Activated naive CD8-positive, alpha-beta T cell treated with anti-CD3 and anti-CD28 coated beads, Interleukin-2, amount 50 U/mL, for 24 hours (primary cell): ENCODE measurements at regions not wholly inside any gene's neighbourhood (a gene's known extent, or its start where the extent isn't known, plus 50 kb on each side); places are given as distances from the start of the nearest gene placed in this dataset.

Experiments
- ATAC-seq: fragments of 150-1000 bp; cut with Tn5 transposase; one replicate; pipeline ENCODE4 v1.10.0; 2021
- DNase-seq: peaks from one replicate; pipeline ENCODE4 v3.0.0; 2021
- H3K27ac Mint-ChIP-seq: one replicate; pipeline ENCODE4 v1.8.0; 2021; ENCODE audit warnings: mild to moderate bottlenecking, mixed read lengths
- H3K27me3 Mint-ChIP-seq: one replicate; pipeline ENCODE4 v1.8.0; 2021; ENCODE audit warnings: mixed read lengths
- H3K36me3 Mint-ChIP-seq: one replicate; pipeline ENCODE4 v1.8.0; 2021; ENCODE audit warnings: low read depth, mixed read lengths
- H3K4me1 Mint-ChIP-seq: one replicate; pipeline ENCODE4 v1.8.0; 2021; ENCODE audit warnings: mixed read lengths
- H3K4me3 Mint-ChIP-seq: one replicate; pipeline ENCODE4 v1.8.0; 2021; ENCODE audit warnings: mild to moderate bottlenecking, moderate library complexity, mixed read lengths
- H3K9me3 Mint-ChIP-seq: one replicate; pipeline ENCODE4 v1.8.0; 2021; ENCODE audit warnings: mixed read lengths

DNA sequence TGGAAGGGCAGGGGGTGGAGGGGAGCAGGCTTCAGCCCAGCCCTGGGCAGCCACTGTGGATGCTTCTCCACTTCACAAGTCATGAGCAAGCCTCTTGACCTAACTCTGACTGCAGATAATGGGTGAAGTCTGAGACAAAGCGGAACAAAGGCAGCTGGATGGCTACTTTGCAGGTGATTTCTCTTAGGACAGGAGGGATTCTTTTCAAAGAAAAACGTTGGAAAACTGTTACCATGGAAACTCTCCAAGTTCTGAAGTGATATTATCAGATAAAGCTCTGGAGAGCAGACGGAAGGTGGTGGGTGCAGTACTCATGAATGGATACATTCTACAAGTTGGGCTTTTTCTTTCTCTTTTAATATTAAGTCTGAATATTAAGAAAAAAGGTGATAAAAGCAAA is 254.2 kb upstream of the SLCO3A1 start:
- Mint-ChIP-seq H3K4me3 (no peak overlapping the region), H3K27ac (no peak overlapping the region), H3K27me3 (peaks cover 13% of the 10 kb centered on the region), H3K36me3 (no peaks in the 10 kb centered on the region), H3K4me1 (no peaks in the 10 kb centered on the region), H3K9me3 (no peaks in the 10 kb centered on the region)
- DNase-seq: no peak
- ATAC-seq: no peak

DNA sequence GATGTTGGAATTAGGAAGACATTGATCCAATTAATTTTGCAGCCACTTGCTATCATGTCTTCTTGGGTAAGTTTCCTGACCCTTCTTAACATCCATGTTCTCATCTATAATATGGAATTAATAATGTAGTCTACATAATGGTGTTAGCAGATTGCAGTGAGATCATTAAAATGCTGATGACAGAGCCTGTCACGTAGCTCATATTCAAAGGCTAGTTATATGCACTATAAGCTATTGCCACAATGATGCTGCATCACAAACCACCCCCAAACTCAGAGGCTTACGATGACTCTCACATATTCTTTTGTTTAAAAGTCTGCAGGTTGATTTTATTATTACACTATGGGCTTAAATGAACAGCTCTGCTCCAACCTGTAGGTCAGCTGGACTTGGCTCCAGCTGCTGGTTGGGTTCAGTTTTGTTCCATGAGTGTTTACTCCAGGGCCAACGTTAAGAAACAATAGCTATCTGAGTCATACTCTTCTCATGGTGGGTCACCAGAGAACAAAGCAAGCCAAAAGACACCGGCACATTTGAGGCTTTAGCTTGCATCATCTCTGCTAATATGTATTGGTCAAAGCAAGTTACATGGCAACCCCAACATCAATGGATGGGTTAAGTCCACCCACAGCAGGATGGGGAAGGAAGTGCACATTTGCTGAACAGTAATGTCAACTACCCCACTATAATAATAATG is 250.0 kb upstream of the SLCO3A1 start:
- Mint-ChIP-seq H3K27me3 (no peaks in the 10 kb centered on the region), H3K27ac (no peak overlapping the region), H3K36me3 (no peaks in the 10 kb centered on the region), H3K4me1 (no peaks in the 10 kb centered on the region), H3K4me3 (no peak overlapping the region), H3K9me3 (no peaks in the 10 kb centered on the region)
- ATAC-seq (no peak), DNase-seq (no peak)

DNA sequence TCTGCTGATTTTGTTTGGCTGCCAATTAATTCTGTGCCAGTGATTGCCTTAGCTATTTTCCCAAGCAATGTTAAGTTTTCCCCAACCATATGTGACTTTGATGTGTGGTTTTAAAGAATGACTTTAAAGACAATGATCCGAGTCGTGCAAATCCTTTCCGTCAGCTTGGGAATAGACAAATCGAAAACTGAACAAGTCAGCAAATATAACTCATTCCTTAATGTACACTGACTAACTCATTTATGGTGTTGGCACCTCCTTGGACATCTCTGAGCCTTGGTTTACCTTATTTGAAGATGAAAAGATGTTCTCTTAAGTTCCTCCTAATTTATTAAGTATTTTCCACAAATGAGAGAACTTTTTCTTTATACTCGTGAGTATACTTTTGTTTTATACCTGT is 249.4 kb upstream of the SLCO3A1 start:
- Mint-ChIP-seq H3K4me1 (no peaks in the 10 kb centered on the region), H3K9me3 (no peaks in the 10 kb centered on the region), H3K27ac (no peak overlapping the region), H3K4me3 (no peak overlapping the region), H3K36me3 (no peaks in the 10 kb centered on the region), H3K27me3 (no peaks in the 10 kb centered on the region)
- ATAC-seq (no peak), DNase-seq (no peak)

DNA sequence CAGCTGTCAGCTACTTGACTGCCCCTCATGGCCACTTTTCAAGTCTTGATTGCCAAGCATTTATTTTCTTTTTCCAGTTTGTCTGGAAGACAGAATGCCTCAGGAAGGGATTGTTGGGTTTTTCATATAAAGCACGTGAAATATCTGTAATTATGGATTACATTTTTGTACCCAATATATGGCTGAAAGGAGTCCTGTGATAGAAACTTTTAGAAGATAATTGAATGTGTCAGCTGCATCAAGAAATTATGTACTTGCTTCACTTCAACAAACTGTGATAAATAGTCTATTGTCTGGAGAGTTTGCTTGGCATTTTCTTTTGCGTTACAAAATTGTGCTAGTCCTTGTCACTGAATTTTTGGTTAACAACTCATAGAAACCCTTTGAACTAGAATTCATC is 247.9 kb upstream of the SLCO3A1 start:
- no peak for DNase-seq
- Mint-ChIP-seq H3K36me3 (no peaks in the 10 kb centered on the region), H3K9me3 (no peaks in the 10 kb centered on the region), H3K4me1 (no peaks in the 10 kb centered on the region), H3K27ac (no peak overlapping the region), H3K4me3 (no peak overlapping the region), H3K27me3 (no peaks in the 10 kb centered on the region)
- ATAC-seq: no peak

DNA sequence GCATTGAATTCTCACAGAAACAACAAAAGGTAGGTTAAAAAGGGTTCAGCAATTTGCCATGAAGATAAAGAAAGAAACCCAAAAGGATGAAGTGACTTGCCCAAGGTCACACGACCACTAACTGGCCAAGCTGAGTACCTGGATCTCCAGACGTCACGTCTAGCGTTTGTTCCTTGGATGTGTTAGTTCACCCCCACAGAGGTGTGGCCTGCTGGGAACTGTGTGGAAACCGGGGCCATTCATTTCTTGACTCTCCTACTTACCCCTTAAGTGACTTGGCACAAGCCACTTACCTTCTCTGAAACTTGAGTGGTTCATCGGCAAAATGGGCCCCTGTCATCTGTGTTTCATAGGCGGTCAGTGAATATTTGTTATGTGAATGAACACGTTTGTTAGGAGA is 244.3 kb upstream of the SLCO3A1 start:
- DNase-seq (no peak), ATAC-seq (no peak)
- Mint-ChIP-seq H3K27ac (no peak overlapping the region), H3K4me1 (no peaks in the 10 kb centered on the region), H3K27me3 (no peaks in the 10 kb centered on the region), H3K4me3 (no peak overlapping the region), H3K9me3 (no peaks in the 10 kb centered on the region), H3K36me3 (no peaks in the 10 kb centered on the region)

DNA sequence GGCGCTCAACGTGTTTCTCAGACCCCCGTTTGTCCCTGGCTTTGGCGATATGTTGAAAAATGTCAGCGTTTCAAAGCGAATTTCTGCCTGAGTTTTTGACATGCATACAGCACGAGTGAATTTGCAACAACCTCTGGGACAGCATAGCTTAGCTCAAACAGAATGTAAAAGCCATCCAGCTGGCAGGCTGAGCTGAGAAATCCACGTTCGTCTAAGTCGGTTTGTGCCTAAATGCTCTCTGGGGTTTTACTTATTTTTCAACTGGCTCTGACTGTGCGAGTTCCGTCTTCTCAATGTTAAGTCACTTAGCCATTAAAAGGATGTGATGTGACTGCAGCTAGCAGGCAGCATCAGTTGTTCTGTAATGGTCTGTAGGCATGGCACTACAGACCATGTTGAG is 243.5 kb upstream of the SLCO3A1 start:
- H3K27me3 Mint-ChIP-seq: no peaks in the 10 kb centered on the region
- H3K27ac Mint-ChIP-seq: no peak overlapping the region

DNA sequence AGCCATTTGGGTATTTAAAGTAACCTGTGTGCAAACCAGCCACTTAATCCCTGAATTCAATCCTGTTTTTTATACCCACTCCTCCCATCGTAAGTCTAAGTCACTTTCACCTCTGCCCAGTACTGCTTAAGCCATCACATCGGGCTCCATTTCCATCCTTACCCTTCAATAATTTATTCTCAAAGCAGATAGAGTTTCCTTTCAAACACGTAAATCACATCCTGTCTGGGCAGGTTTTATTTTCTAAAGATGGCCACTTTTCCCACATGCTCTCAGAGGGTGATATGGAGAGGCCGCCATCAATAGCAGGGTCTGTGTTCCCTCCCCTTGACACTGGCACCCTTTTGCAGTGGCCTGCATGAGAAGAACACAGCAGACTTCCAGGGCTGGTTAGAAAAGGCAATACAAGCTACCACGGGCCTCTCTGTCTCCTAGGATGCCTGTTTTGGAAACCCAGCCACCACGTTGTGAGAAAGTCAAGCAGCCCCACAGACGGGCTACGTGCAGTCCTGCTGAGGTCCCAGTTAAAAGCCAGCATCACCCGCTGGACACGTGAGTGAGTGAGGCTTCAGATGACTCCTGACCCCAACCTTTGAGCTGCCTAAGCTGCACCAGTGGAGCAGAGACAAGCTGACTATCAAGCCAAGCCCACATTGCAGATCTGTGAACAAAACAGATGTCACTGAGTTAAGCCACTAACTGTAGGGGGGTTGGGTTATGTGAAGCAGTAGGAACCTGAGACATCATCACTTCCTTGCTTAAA is 241.8 kb upstream of the SLCO3A1 start:
- peaks cover 3% of the 10 kb centered on the region for H3K27me3 Mint-ChIP-seq
- H3K4me3 Mint-ChIP-seq: no peak overlapping the region
- peaks cover 4% of the 10 kb centered on the region for H3K9me3 Mint-ChIP-seq
- no peaks in the 10 kb centered on the region for H3K4me1 Mint-ChIP-seq
- ATAC-seq (no peak), DNase-seq (no peak)
- H3K27ac Mint-ChIP-seq: no peak overlapping the region
- no peaks in the 10 kb centered on the region for H3K36me3 Mint-ChIP-seq

More for the DNA sequence above, 243.5 kb upstream of the SLCO3A1 start:
- no peaks in the 10 kb centered on the region for H3K36me3 Mint-ChIP-seq
- ATAC-seq: no peak
- no peaks in the 10 kb centered on the region for H3K4me1 Mint-ChIP-seq
- H3K4me3 Mint-ChIP-seq: no peak overlapping the region
- no peaks in the 10 kb centered on the region for H3K9me3 Mint-ChIP-seq
- no peak for DNase-seq

DNA sequence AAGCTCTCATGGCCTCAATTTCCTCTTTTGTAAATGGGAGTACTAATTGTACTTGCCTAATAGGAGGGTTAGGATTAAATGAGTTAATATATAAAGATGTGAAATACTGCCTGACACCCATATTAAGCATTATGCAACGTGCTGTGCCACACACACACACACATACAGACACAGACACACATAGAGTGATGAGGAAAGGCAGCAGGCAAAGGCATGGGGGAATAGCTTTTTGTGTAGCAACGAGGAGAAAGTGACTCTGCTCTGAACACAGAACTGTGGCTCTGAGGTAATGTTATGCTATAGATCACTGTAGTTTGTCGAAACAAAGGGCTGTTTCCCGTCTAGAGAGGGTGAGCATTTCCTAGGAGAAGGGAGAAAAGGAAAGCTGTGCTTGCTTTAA is 233.3 kb upstream of the SLCO3A1 start:
- Mint-ChIP-seq H3K27me3 (peaks cover 6% of the 10 kb centered on the region), H3K36me3 (no peaks in the 10 kb centered on the region), H3K27ac (no peak overlapping the region), H3K4me3 (no peak overlapping the region), H3K9me3 (peaks cover 14% of the 10 kb centered on the region), H3K4me1 (no peaks in the 10 kb centered on the region)
- DNase-seq (no peak), ATAC-seq (no peak)

DNA sequence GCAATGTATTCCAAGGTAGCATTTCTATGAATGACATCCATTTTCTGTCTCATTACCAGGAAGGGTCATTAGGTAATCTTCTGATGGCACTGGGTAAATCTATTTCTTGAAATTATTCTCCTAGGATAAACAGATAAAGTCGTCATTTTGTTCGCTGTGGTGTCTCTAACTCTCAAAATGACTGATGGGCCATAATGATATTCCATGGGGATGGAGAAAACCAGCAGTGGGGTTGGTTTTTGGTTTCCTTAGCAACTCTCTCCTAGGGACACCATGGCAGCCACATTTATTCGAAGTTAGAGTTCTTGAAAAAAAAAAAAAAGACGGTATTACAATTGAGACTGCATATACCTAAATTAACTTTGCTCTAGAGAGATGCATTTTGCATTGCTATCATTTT is 231.3 kb upstream of the SLCO3A1 start:
- peaks cover 9% of the 10 kb centered on the region for H3K9me3 Mint-ChIP-seq
- no peak for ATAC-seq
- H3K4me1 Mint-ChIP-seq: no peaks in the 10 kb centered on the region

DNA sequence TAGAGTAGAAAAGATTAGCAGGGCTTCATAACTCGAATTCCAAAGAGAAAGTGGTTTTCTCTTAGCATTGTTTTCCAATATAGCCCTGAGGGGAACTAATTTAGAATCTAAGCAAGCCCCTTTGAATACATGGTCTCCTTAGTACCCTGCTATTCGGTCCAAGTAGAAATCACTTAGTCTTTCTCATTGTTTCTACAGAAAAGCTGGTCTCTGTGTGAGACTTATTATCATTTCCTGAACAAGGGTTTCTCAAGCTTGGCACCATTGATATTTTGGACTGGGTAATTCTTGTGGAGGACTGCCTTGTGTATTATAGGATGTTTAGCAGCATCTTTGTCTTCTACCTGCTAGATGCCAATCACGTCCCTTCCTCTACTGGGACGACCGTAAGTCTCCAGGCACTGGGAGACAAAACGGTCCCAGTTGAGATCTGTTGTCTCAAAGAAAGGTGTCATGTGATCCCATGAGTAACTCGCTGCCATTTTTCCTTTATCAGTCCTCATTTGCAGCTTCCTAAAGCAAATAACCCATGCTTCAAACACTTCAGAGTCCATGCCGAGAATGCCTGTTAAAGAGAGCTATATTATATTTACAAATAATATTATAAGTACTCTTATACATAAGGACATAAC is 230.7 kb upstream of the SLCO3A1 start:
- Mint-ChIP-seq H3K36me3 (no peaks in the 10 kb centered on the region), H3K9me3 (peaks cover 9% of the 10 kb centered on the region), H3K4me3 (no peak overlapping the region), H3K27me3 (peaks cover 3% of the 10 kb centered on the region), H3K4me1 (no peaks in the 10 kb centered on the region), H3K27ac (no peak overlapping the region)
- ATAC-seq (no peak), DNase-seq (no peak)

More for the DNA sequence above, 231.3 kb upstream of the SLCO3A1 start:
- H3K27ac Mint-ChIP-seq: no peak overlapping the region
- peaks cover 3% of the 10 kb centered on the region for H3K27me3 Mint-ChIP-seq
- no peak for DNase-seq
- no peak overlapping the region for H3K4me3 Mint-ChIP-seq
- H3K36me3 Mint-ChIP-seq: no peaks in the 10 kb centered on the region

DNA sequence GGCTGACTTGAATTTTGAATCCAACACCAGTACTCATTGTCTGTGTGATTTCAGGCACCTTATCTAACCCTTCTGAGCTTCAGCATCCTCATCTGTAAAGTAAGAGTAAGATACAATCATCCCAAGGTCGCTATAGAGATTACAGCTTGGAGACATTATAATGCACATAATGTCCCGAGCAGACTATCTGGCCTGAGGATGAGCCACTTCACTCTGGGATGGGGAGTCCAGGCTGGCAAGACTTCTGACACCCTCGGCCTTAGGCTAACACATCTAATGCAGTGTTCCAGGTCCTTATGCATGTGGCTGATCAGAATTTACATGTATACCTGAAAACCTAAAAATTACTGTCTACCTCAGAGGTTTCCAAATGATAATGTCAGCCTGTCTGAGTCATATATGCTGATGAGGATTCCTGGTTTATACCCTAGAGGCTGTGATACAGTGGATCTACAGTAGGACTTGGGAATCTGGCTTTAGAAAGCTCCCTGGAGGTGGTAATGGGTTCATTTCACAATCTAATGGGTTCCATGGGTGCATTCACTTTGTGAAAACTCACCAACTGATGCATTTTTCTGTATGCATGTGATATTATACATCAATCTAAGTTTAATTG is 229.0 kb upstream of the SLCO3A1 start:
- no peaks in the 10 kb centered on the region for H3K9me3 Mint-ChIP-seq
- no peak overlapping the region for H3K27ac Mint-ChIP-seq
- ATAC-seq: no peak
- H3K4me1 Mint-ChIP-seq: no peaks in the 10 kb centered on the region
- no peak for DNase-seq
- no peak overlapping the region for H3K4me3 Mint-ChIP-seq
- H3K36me3 Mint-ChIP-seq: no peaks in the 10 kb centered on the region
- H3K27me3 Mint-ChIP-seq: no peaks in the 10 kb centered on the region

DNA sequence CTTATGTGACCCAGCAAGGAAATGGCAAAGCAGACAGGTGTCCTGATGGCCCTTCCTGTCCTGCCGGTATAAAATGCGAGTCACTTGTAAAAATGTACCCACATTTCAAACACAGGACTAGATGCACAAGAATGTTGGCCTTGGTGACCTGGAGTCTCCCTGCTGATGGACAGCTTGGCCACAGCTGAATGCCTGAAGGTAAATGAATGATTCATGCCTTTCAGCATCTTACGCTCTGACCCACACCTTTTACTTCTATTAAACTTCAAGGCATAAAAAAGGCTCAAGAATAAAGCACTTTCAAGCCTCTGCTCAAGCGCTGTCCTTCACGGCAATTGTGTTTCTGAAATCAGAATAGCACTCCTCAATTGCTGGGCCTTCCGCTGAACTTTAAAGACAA is 228.0 kb upstream of the SLCO3A1 start:
- Mint-ChIP-seq H3K4me1 (no peaks in the 10 kb centered on the region), H3K9me3 (no peaks in the 10 kb centered on the region)

DNA sequence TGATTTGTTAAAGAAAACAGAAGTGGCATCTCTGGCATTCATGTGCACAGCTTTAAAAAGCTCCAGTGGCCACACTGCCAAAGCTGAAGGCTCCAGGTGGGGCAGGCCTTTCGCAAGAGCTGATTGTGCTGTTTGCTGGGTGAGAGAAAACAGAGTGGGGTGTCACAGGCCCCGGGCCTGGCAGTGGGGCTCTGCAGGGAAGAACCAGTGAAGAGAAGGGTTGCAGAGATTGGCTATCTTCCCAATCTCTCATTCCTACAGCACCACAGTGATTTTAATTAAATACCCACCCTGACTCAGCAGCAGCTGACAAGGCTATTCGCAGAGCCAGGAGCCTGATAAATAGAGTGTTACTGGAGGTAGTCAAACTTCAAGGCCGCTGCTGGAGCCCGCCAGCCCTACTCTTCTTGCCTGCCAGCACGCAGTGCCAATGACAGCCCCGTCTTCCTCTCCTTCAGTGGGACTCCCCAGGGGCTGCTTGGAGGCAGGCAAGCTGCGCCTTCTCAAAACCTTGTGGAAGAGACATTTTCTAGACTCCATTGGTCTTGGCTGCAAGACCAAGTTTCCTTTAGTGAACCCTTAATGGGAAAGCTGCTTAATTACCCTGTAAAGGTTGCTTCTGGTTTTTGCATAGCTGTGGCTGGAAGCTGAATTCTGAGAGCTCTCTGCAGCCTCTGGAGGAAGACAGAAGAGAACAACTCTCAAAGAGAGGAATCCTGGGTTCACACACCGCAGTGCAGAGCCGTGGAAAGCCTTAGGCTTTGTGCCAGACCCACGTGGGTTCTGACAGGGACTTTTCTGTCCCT is 225.8 kb upstream of the SLCO3A1 start:
- DNase-seq: no peak
- no peak for ATAC-seq
- Mint-ChIP-seq H3K36me3 (no peaks in the 10 kb centered on the region), H3K27ac (no peak overlapping the region), H3K9me3 (no peaks in the 10 kb centered on the region), H3K4me1 (no peaks in the 10 kb centered on the region), H3K4me3 (no peak overlapping the region), H3K27me3 (no peaks in the 10 kb centered on the region)

More for the DNA sequence above, 228.0 kb upstream of the SLCO3A1 start:
- H3K27ac Mint-ChIP-seq: no peak overlapping the region
- no peaks in the 10 kb centered on the region for H3K27me3 Mint-ChIP-seq
- H3K36me3 Mint-ChIP-seq: no peaks in the 10 kb centered on the region
- ATAC-seq (no peak), DNase-seq (no peak)
- H3K4me3 Mint-ChIP-seq: no peak overlapping the region

DNA sequence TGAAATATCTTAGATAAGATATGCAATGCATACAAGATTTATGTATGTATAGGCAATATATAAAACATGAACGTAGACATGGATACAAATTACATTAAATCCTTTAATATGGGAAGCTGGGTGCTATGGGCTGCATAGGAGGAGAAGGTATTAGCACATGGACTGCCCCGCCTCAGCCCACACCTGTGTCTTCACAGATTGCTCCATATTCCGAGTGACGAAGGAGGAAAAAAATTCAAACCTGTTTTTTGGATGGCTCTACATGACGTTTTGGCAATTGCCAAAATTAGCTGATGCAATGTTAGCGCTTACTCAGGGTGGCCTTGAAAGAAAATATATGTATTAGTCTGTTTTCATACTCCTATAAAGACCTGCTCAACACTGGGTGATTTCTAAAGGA is 223.4 kb upstream of the SLCO3A1 start:
- Mint-ChIP-seq H3K9me3 (no peaks in the 10 kb centered on the region), H3K27ac (no peak overlapping the region), H3K4me3 (no peak overlapping the region), H3K36me3 (no peaks in the 10 kb centered on the region), H3K27me3 (no peaks in the 10 kb centered on the region), H3K4me1 (no peaks in the 10 kb centered on the region)
- DNase-seq: no peak
- no peak for ATAC-seq
